Left ventricle myocardium inferior (tissue), 1 donor: ENCODE measurements at regions not wholly inside any gene's neighbourhood (a gene's known extent, or its start where the extent isn't known, plus 50 kb on each side); places are given as distances from the start of the nearest gene placed in this dataset.

Experiments used
- DNase-seq: peaks from one replicate; pipeline ENCODE4 v3.0.0-alpha.2; 2020
- H3K27ac ChIP-seq: fragments of 200-600 bp; replicated peaks from 2 replicates; pipeline ENCODE4 v1.8.0; 2021
- H3K27me3 ChIP-seq: fragments of 200-600 bp; 2 replicates; pipeline ENCODE4 v1.8.0; 2021; ENCODE audit warnings: low read depth
- H3K36me3 ChIP-seq: fragments of 200-600 bp; 2 replicates; pipeline ENCODE4 v1.8.0; 2021
- H3K4me1 ChIP-seq: fragments of 200-600 bp; 2 replicates; pipeline ENCODE4 v1.8.0; 2021
- H3K4me3 ChIP-seq: fragments of 200-600 bp; 2 replicates; pipeline ENCODE4 v1.8.0; 2021; ENCODE audit warnings: mild to moderate bottlenecking, moderate library complexity
- H3K9me3 ChIP-seq: fragments of 200-600 bp; replicated peaks from 2 replicates; pipeline ENCODE4 v1.8.0; 2021
- CTCF ChIP-seq: fragments of 200-600 bp; IDR thresholded peaks from 2 replicates; pipeline ENCODE4 v1.8.0; 2021; ENCODE audit warnings: antibody characterized with exemption, mild to moderate bottlenecking, borderline replicate concordance
- intact Hi-C: fragments of 100-400 bp; cut with micrococcal nuclease; formaldehyde crosslinking; loops from one replicate; pipeline ENCODE4 v1.11.0; 2022
- donor health status: DM: no; HTN: yes; CAD: no; lungs with severe emphysema.

- Histone ChIP-seq H3K4me1 (no peaks in the 10 kb centered on the region), H3K9me3 (no peaks in the 10 kb centered on the region), H3K27ac (no peak overlapping the region), H3K36me3 (no peaks in the 10 kb centered on the region), H3K27me3 (no peaks in the 10 kb centered on the region), H3K4me3 (no peak overlapping the region)
- intact Hi-C loops: no loop called here
- TF ChIP-seq CTCF: no peak
- no peak for DNase-seq
Observed at GRCh38 chr4:127244515-127244914, 388.2 kb upstream of the INTU start.

DNA sequence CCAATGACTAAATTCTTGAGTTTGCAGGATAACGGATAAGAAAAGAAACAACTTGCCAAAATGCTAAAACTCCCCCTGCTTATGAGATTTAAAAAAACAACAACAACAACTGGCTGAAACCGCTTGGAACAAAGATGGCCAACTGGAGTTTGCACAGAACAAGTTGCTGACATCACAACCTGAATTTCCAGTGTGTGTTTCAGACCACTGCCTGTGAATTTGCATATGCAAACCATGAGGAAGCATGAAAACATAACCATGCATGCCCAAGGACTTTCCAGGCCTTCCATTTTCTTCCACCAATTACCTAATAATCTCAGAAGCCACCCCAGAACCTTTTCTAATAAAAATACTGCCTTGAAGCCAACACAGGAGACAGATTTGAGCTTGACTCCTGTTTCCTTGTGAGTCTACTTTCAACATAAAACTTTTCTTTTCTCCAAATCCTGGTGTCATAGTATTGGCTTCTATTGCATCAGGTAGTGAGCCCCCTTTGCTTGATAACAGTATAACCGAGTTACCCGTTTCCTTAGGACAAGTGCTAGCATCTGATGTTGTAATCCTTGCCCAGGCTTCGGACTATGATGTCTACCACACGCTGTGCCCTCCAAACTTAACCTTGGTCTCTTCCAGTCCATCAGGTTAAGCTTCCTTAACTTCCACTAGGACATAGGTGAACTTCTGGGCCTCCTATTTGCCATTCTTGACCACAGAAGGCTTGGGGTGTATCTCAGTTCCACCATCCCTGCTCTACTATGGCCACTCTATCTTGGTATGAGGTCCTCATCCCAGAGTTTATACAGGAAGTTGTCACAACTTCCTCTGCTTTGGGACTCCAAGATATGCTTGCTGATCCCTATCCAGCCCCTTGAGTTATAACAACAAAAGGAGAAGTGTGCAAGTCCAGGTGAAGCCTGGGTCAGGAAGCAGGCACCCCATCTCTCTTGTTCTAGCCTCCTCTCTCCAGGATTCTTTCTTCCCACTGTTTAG is 385.5 kb upstream of the INTU start:
- no peak for DNase-seq
- no peaks in the 10 kb centered on the region for H3K36me3 ChIP-seq
- H3K4me1 ChIP-seq: no peaks in the 10 kb centered on the region
- no peaks in the 10 kb centered on the region for H3K9me3 ChIP-seq
- TF ChIP-seq CTCF: no peak
- H3K27me3 ChIP-seq: no peaks in the 10 kb centered on the region
- intact Hi-C loops: no loop called here
- H3K27ac ChIP-seq: no peak overlapping the region
- H3K4me3 ChIP-seq: no peak overlapping the region

- H3K4me1 ChIP-seq: no peaks in the 10 kb centered on the region
- intact Hi-C loops: no loop called here
- no peaks in the 10 kb centered on the region for H3K36me3 ChIP-seq
- DNase-seq: no peak
- no peak overlapping the region for H3K27ac ChIP-seq
- H3K9me3 ChIP-seq: no peaks in the 10 kb centered on the region
- no peak for TF ChIP-seq CTCF
- H3K27me3 ChIP-seq: no peaks in the 10 kb centered on the region
- no peak overlapping the region for H3K4me3 ChIP-seq
Observed at GRCh38 chr4:127249066-127249766, 383.5 kb upstream of the INTU start.

- no peaks in the 10 kb centered on the region for H3K27me3 ChIP-seq
- TF ChIP-seq CTCF: no peak
- no peak for DNase-seq
- no peak overlapping the region for H3K27ac ChIP-seq
- H3K4me3 ChIP-seq: no peak overlapping the region
- H3K4me1 ChIP-seq: no peaks in the 10 kb centered on the region
- intact Hi-C loops: no loop called here
- H3K9me3 ChIP-seq: no peaks in the 10 kb centered on the region
- no peaks in the 10 kb centered on the region for H3K36me3 ChIP-seq
Observed at GRCh38 chr4:127249767-127250108, 383.0 kb upstream of the INTU start.

- no peak overlapping the region for H3K27ac ChIP-seq
- intact Hi-C loops: no loop called here
- no peak overlapping the region for H3K4me3 ChIP-seq
- TF ChIP-seq CTCF: no peak
- H3K36me3 ChIP-seq: no peaks in the 10 kb centered on the region
- H3K4me1 ChIP-seq: no peaks in the 10 kb centered on the region
- no peaks in the 10 kb centered on the region for H3K9me3 ChIP-seq
- H3K27me3 ChIP-seq: no peaks in the 10 kb centered on the region
- DNase-seq: no peak
Observed at GRCh38 chr4:127250577-127250976, 382.2 kb upstream of the INTU start.
